ENCODE measurements at regions not wholly inside any gene's neighbourhood (a gene's known extent, or its start where the extent isn't known, plus 50 kb on each side); places are given as distances from the start of the nearest gene placed in this dataset.

DNA sequence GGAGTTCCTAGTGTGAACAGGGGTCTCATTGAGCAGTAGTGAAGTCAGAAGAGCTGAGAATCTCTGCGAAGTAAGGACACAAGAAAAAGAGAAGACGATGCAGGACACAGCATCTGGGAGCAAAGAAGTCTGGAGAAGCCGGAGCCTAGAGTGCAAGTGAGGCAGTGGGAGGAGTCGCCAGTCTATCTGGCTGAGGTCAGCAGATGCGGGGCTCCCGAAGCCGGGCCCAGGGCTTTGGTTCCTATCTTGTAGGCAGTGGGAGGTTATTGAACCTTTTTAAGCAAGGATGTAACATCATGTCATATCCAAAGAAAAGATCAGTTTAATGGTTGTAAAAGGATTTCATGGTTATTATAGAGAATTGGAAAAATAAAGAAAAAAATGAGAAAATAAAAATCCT, 90.8 kb upstream of the KCTD1 start:
- Histone ChIP-seq H3K9ac (no peak overlapping the region), H2AFZ (ENCODE audit: low read depth) (no peak overlapping the region), H3K27me3 (ENCODE audit: insufficient read depth) (no peaks in the 10 kb centered on the region), H3K9me2 (no peaks in the 10 kb centered on the region), H3F3A (replicated peaks; ENCODE audit: insufficient read depth) (no peaks in the 10 kb centered on the region), H3K27ac (ENCODE audit: low read depth in 2 of 2, low read length in 1 of 2) (no peak overlapping the region), H3K9me3 (no peaks in the 10 kb centered on the region), H3K4me2 (no peak overlapping the region), H3K4me1 (ENCODE audit: control insufficient read depth in 1 of 2, insufficient read depth in 2 of 2, low read depth in 1 of 2, low read length in 1 of 2) (peaks cover 0 to 8% of the 10 kb centered on the region in 2 experiments; a peak in 1 of 4 replicates), H3K4me3 (ENCODE audit: low read depth in 2 of 2, low read length in 1 of 2) (no peak overlapping the region), H4K20me1 (ENCODE audit: insufficient read depth) (no peaks in the 10 kb centered on the region), H3K36me3 (replicated peaks in 1 of 2; ENCODE audit: control insufficient read depth in 1 of 2, insufficient read depth in 2 of 2, low read length in 1 of 2) (no peaks in the 10 kb centered on the region), H3K79me2 (ENCODE audit: insufficient read depth) (no peaks in the 10 kb centered on the region)
- TF ChIP-seq GABPA (IDR thresholded peaks at IDR 0.05; ENCODE audit: low read depth) (no peak), TCF12 (IDR thresholded peaks at IDR 0.05) (no peak), NFIC (IDR thresholded peaks at IDR 0.05; ENCODE audit: borderline replicate concordance) (no peak)
- POLR2A ChIA-PET: no interaction called here
- CTCF ChIA-PET: interaction anchor here (1.1 to 1.2 kb wide), 2 partner anchors 91 to 234 kb away, joined by 3 to 4 read pairs; partner anchors contain the start of gene KCTD1
- 69% methylated on average over 7 of the region's 7 CpGs for WGBS (ENCODE audit: low lambda C conversion rate)
- no peak for DNase-seq

DNA sequence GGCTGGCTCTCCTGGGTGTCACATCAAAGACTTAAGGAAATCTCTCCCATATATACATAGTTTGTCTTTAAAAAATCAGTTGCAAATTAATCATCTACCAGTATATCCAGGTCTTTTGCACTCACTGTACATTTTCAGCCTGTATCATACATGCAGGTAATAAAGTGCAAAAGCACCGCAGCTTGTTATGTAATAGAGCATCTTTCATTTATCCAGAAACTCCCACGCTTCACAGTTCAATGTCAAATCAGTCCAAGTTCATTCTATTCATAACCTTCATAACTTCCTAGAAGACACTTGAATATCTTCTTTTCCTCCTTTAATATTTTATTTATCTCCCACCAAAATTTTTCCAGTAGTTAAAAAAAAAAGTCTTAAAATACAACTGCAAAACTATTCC, 89.6 kb upstream of the KCTD1 start:
- Histone ChIP-seq H3K9me3 (no peaks in the 10 kb centered on the region), H3K4me1 (ENCODE audit: control insufficient read depth in 1 of 2, insufficient read depth in 2 of 2, low read depth in 1 of 2, low read length in 1 of 2) (peaks cover 0 to 8% of the 10 kb centered on the region in 2 experiments; a peak in 1 of 4 replicates), H3K27me3 (ENCODE audit: insufficient read depth) (no peaks in the 10 kb centered on the region), H2AFZ (ENCODE audit: low read depth) (no peak overlapping the region), H3K9ac (no peak overlapping the region), H3K27ac (ENCODE audit: low read depth in 2 of 2, low read length in 1 of 2) (no peak overlapping the region), H3K36me3 (replicated peaks in 1 of 2; ENCODE audit: control insufficient read depth in 1 of 2, insufficient read depth in 2 of 2, low read length in 1 of 2) (no peaks in the 10 kb centered on the region), H3K4me3 (ENCODE audit: low read depth in 2 of 2, low read length in 1 of 2) (no peak overlapping the region), H3K4me2 (no peak overlapping the region), H4K20me1 (ENCODE audit: insufficient read depth) (no peaks in the 10 kb centered on the region), H3K9me2 (no peaks in the 10 kb centered on the region), H3F3A (replicated peaks; ENCODE audit: insufficient read depth) (no peaks in the 10 kb centered on the region), H3K79me2 (ENCODE audit: insufficient read depth) (no peaks in the 10 kb centered on the region)
- TF ChIP-seq EZH2phosphoT487 (IDR thresholded peaks at IDR 0.05; ENCODE audit: borderline replicate concordance, low read depth) (no peak), TAF1 (IDR thresholded peaks at IDR 0.05; ENCODE audit: borderline replicate concordance, low read depth, low read length) (no peak), POLR2AphosphoS5 (IDR thresholded peaks at IDR 0.05; ENCODE audit: low read depth, low read length) (no peak), FOXJ3 (CRISPR knock-in tag; IDR thresholded peaks at IDR 0.05) (no peak), MXI1 (IDR thresholded peaks at IDR 0.05; ENCODE audit: low read depth, low read length) (no peak), TEAD4 (IDR thresholded peaks at IDR 0.05; ENCODE audit: borderline replicate concordance, insufficient read depth) (no peak), RAD21 (IDR thresholded peaks at IDR 0.05; ENCODE audit: low read length) (no peak), FOSL2 (IDR thresholded peaks at IDR 0.05; ENCODE audit: borderline replicate concordance, low read depth) (no peak)
- WGBS (ENCODE audit: low lambda C conversion rate): 81% methylated on average over 2 of the region's 2 CpGs
- ChIA-PET POLR2A (no interaction called here), CTCF (interaction anchor here (1.1 kb wide), 1 partner anchor 90 kb away, joined by 4 read pairs; the partner anchor contains the start of gene KCTD1)
- no peak for DNase-seq

DNA sequence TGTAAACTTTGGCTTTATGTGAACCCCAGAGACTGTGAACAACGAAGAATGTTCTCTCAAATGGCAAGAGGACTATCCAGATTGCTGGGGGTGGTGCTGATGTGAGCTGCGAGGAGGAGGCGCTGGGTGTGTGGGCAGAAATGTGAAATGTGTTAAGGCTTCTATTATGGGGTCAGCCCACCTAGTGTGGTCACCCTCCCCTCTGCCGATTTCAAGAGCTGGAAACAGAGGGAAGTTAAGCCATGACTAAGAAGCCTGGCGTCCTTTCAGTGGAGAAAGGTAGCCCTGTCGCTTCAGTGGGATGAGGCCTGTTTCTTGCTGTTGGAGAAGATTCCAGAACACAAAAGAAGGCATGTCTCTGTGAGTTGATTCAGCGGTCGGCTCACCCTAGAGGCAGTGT, 89.0 kb upstream of the KCTD1 start:
- no peaks in the 10 kb centered on the region for H3F3A ChIP-seq (replicated peaks; ENCODE audit: insufficient read depth)
- CTCF ChIA-PET: no interaction called here
- no peak overlapping the region for H3K27ac ChIP-seq (ENCODE audit: low read depth in 2 of 2, low read length in 1 of 2)
- no peak for TF ChIP-seq FOSL2 (IDR thresholded peaks at IDR 0.05; ENCODE audit: borderline replicate concordance, low read depth)
- H3K9me3 ChIP-seq: no peaks in the 10 kb centered on the region
- no peak overlapping the region for H3K9ac ChIP-seq
- H3K9me2 ChIP-seq: no peaks in the 10 kb centered on the region
- WGBS (ENCODE audit: low lambda C conversion rate): 92% methylated on average over 7 of the region's 8 CpGs
- no peaks in the 10 kb centered on the region for H3K27me3 ChIP-seq (ENCODE audit: insufficient read depth)
- POLR2A ChIA-PET: no interaction called here
- no peak overlapping the region for H3K4me3 ChIP-seq (ENCODE audit: low read depth in 2 of 2, low read length in 1 of 2)
- no peak overlapping the region for H2AFZ ChIP-seq (ENCODE audit: low read depth)
- H3K4me1 ChIP-seq (ENCODE audit: control insufficient read depth in 1 of 2, insufficient read depth in 2 of 2, low read depth in 1 of 2, low read length in 1 of 2): peaks cover 0 to 8% of the 10 kb centered on the region in 2 experiments; a peak in 1 of 4 replicates
- no peak for DNase-seq
- no peak overlapping the region for H3K4me2 ChIP-seq
- H3K79me2 ChIP-seq (ENCODE audit: insufficient read depth): no peaks in the 10 kb centered on the region
- H3K36me3 ChIP-seq (replicated peaks in 1 of 2; ENCODE audit: control insufficient read depth in 1 of 2, insufficient read depth in 2 of 2, low read length in 1 of 2): no peaks in the 10 kb centered on the region
- H4K20me1 ChIP-seq (ENCODE audit: insufficient read depth): no peaks in the 10 kb centered on the region

Measured in SK-N-SH (cell line).